Stimulated activated CD8-positive, alpha-beta memory T cell treated with anti-CD3 and anti-CD28 coated beads, Interleukin-7, amount 100 ng/mL, for 4 hours (primary cell): ENCODE measurements at regions not wholly inside any gene's neighbourhood (a gene's known extent, or its start where the extent isn't known, plus 50 kb on each side); places are given as distances from the start of the nearest gene placed in this dataset.

ENCODE experiments used
- DNase-seq, 2 donors: peaks; one replicate each; pipeline ENCODE4 v3.0.0-alpha.2; 2020; ENCODE audit warnings: low read depth in 2 of 2

DNA sequence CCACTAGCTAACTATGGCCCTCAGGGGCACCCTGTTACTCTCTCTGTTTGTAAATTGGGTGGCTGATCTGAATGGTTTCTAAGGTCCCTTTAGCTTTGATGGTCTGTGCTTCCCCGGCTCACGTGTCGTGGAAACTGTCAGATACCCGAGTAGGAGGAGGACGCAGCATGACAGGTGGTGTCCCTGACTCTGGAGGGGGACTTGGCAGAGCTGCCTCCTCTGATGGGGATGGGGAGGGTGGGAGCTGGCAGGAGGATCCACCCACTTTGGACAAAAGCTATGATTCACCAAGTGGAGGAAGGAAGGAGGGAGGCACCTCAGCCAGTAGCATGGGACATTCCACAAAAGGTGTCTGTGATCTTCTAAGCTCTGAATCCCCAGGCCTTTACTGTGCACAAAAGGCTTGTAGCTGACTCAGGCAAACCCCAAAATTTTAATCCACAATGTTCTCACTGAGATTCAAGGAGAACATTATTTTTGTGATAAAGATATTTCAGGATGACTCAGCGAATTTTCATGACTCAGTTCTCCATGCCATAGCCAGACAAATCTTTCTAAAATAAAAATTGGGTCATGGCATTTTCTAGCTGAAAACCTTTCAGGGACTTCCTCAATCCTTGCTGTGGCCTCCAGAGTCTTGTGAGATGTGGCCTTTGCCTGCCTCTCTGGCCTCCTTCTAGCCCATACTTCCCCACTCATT lies 131.0 kb upstream of the BRINP1 start:
- DNase-seq = no peak

DNA sequence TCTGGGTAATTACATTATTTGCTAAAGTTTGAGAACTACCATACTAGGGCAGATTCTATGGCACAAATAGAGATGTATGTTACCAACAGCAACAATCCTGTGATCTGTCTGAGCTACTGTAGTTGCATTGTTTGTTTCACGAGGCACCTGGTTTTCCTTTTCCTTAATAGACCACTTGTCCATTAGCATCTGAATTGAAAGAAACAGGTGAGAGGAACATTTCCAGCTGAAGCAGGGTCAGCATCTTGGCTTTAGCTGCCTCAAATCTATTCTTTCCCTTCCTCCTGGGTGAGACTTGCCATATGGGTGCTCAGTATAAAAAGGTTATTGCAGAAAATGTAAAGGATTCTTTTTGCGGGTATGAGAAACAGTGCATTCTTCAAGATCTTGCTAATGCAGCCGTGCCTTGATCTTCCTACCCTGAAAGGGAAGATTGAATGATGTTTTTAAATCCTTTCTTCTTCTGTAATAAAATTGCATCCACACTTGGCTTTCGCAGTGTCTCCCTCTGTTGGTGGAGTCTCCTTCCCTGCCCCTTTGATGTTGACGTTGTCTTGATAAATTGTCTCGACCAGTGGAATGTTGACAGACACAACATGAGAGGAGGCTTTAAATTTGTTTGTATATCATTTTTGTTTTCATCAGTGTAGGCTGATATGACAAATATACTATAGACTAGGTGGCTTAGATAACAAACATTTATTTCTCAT lies 118.0 kb upstream of the BRINP1 start:
- no peak for DNase-seq

DNA sequence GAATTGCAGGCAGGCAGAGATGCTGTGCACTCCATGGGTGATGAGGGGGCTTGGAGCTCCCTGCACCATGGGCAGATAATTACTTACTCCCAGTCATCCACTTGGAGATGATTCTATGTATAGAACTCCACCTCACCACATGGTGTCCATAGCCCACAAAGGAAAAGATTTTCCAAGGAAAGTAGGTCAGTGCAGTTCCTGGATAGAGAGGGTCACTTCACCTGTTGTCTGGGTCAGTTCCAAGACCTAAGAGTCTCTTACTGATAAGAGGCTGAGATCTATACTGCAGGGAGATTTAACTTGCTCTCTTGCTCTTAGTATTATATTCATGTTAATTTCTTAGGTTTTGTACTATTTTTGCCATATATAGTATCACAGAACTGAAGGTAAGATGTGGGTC lies 113.9 kb upstream of the BRINP1 start:
- DNase-seq = no peak

DNA sequence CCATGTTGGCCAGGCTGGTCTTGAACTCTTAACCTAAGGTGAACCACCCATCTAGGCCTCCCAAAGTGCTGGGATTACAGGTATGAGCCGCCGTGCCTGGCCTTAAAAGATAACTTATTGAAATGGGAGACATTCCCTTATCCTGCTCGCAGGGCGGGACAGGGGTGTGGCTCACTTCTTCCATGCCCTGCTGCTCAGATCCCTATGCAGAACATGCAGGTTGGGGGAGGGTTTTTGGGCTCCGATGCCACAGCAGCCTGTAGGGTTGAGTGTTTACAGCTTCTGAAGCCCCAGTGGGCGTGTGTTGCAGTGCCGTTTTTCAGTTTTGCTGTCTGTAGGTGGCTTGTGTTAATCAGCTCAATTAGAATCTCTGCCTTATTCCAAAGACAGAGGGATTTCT lies 108.0 kb upstream of the BRINP1 start:
- no peak for DNase-seq

DNA sequence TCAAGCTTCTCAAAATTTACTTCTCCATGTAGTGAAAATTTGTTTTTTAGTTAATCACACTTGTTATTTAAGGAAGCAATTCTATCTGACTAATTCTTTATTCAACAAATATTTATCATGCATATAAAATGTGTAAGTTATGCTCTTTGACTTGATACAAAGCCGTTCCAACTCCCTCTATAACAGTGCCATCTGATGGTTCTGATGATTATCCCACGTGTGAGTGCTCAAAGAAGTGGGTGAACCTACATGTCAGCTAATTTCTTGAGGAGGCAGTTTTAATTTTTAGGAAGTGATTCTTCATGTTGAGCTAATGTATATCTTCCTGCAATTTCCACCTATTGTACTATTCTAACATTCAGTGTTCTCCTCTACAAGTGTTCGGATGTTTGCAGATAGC lies 88.8 kb upstream of the BRINP1 start:
- no peak for DNase-seq

DNA sequence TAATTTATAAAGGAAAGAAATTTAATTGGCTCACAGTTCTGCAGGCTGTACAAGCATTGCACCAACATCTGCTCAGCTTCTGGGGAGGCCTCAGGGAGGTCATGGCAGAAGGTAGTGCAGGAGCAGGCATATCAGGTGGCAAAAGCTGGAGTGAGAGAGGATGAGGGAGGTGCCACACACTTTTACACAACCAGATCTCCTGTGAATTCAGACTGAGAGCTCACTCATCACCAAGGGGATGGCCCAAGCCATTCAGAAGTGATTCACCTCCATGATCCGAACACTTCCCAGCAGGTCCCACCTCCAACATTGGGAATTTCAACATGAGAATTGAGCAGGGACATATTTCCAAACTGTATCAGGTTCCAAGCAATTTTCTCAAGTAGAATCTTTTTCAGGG lies 84.7 kb upstream of the BRINP1 start:
- no peak for DNase-seq

DNA sequence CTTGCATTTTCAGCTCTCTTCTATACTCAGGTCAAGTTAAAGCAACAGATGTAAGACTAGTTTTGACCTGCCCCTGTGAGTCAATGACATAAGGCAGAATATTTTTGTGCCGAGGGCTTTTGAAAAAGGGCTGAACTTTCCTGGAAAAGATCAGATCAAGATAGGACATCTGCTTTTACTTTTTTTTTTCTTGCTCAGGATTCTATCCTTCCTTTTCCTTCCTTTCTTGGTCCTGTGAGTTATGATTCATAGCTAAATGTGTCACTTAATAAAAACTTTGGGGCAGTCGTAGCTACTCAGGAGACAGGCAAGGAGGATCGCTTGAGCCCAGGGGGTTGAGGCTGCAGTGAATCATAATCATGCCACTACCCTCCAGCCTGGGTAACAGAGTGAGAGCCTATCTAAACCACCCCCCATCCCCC lies 84.3 kb upstream of the BRINP1 start:
- no peak for DNase-seq

DNA sequence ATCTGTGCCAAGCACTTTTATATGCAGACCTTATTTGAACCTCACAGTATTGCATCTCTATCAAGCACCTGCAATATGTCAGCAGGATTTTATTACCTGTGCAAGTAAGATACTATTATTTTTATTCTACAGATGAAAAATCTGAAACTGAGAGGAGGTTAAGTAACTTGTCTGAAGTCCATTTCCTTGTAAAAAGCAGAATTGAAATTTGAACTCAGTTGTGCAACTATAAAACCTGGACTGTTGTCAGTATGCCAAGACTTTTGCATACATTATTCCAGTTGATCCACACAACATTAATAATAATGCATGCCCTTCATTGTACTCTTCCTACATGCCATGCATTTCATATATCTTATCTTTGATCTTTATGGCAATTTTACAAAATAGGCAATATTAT lies 82.2 kb upstream of the BRINP1 start:
- no peak for DNase-seq

DNA sequence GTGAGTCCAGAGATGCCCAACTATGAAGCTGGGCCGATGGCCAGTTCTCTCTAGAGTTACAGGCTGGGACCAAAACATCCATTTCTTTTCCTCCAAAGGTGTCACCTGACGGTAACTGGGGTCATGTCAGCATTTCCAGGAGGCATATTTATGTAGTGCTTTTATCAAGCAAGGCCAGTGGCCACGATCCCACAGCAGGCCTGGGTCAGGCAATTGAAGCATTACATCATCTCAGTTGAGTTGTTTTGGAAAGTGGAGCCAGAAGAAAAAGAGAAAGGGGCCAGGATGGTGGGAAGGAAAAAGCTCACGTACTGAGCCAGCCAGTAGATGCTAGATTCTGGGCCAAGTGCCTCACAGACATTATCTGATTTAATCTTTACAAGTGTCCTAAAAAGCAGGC lies 73.9 kb upstream of the BRINP1 start:
- DNase-seq = no peak

DNA sequence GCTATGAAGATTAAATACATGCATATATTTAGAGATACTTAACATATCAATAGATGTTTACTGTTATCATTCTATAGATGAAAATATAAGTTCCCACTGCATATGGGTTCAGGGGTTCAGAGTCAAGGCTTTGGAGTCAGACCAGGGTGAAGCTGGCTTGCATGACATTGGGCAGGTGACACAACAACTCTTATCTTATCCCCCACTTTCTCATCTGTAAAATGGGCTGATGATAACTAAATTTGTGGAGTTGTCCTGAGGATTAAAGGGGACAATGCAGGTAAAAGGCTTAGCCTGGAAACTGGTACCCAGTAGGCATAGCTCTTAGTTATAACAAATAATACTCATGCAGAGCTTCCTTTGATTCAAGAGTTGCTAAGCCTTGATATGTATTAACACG lies 72.6 kb upstream of the BRINP1 start:
- DNase-seq = no peak

DNA sequence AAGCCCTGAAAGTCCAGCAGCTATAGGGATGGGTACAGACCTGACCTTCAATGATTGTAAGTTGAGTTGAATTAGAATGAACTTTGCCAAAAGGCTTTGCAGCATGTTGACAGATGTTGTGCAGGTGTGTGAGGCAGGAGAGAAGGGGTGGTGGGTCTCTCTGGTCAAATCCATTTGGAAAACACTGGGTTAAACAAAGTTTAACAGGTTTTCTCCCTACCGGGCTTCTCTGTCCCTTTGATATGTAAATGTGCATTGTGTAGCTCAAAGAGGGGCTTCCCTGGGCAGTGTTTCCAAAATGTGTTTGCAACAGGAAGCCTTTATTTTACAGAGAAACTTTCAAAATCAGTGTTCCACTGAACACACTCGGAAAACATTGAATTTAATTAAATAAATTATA lies 72.1 kb upstream of the BRINP1 start:
- DNase-seq = no peak

DNA sequence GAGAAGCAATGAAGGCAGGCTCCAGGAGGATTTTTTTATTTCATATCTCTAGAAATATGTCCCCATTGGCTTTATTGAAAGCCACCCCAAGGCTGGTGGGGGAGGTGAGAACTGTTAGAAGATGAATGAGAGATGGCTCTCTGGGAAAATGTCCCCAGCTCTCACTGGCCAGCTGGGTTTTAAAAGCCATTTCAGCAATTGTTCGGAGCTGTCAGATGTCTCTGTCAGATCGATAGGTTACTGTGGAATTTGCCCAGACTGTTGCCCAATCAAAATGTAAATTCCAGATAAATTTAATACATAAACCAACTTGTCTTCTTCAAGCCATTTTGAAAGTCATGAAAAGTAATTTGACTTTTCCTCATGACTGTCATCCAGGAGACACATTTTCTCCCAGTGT lies 67.0 kb upstream of the BRINP1 start:
- DNase-seq = no peak

DNA sequence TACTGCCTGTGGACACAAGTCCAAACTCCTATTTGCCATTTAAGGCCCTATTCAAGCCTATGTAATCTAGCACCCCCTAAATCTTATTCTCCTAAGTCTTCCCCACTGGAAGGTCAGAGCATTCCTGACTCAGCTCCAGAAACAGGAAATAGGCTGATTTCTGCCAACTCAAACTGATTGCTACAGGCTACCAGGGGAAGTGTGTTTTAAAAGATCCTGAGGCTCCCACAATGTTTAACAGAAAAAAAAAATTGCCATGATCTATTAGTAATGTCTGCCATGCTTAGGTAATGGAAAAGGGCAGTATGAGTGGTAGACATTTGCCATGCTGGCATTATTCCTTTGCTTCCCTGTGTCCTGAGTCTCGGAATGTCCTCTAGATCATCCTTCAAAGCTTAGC lies 65.8 kb upstream of the BRINP1 start:
- DNase-seq = no peak

DNA sequence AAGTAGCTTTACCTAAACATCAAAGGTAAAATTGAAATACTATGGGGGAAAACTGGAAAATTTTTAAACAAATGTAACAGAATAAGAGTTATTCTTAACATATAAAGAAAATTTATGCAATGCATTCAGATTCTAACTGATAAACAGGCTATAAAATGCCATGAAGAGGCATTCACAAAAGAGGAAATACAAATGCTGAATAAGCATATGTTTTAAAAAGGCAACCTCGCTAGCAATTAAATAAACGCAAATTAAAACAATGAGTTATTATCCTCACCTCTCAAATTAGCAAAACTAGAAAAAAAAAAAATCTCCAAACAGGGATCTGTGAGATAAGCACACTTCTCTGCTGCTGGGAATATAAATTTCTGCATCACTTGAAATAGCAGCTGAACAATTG lies 63.2 kb upstream of the BRINP1 start:
- no peak for DNase-seq

DNA sequence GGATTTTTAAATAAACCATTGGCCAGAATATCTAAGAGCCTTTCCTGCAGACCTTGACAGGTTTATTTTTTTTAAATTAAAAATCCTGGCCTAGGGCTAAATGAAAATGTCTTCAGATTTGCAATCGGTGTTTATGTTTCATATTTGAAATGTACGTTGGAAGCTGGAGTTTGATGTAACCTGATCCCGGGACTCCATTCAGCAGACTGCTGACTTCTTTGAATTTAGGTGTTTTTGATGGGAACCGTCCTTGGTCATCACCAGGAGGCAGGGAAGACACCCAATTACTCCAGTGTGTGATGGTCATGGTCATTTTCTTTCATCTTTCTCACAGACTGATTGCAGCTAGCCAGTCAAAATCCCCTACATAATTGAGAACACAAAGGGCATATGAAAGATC lies 60.1 kb upstream of the BRINP1 start:
- no peak for DNase-seq

DNA sequence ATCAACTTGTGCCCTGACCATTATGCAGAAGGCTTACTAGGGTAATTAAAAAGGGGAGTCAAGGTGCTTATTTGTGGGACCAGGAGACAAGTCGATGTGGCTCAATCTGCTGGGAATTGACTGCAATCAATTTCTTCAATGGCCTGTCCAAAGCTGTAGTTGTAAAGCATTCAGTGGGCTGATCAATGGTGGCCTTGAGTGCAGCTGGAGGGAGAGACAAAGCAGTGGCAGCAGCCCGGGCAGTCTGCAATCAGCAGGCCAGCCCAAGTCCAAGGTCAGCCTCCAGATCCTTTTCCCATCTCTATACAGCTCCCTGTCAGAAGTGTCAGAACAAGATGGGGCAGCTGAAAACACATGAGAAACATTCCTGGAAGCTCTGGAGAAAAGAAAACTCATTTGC lies 51.0 kb upstream of the BRINP1 start:
- DNase-seq = no peak
